IMR-90 (cell line): ENCODE measurements at regions not wholly inside any gene's neighbourhood (a gene's known extent, or its start where the extent isn't known, plus 50 kb on each side); places are given as distances from the start of the nearest gene placed in this dataset.

ENCODE experiments used
- ATAC-seq: fragments of 200-7000 bp; cut with Tn5 transposase; 2 replicates; pipeline ENCODE4 v1.9.1; 2020; ENCODE audit warnings: low read depth, mild to moderate bottlenecking, moderate library complexity
- BruUV-seq: library from RNA; stranded (reverse); fragments of 400-500 nt; replicated peaks from 2 replicates; lab custom pipeline; 2021; lab: Mats Ljungman, UMichigan
- CTCF ChIA-PET: fragments of 300-600 bp; formaldehyde crosslinking; extraction: SDS; loops from one replicate; lab custom pipeline; 2021; ENCODE audit warnings: antibody characterized with exemption; lab: Yijun Ruan, JAX
- POLR2A ChIA-PET: fragments of 300-600 bp; sonication (Branson Sonifier 250); formaldehyde crosslinking; loops from one replicate; lab custom pipeline; 2022; ENCODE audit warnings: antibody characterized with exemption; ENCODE audit not compliant: unreplicated experiment; lab: Charles Lee
- DNase-seq: peaks from one replicate; pipeline ENCODE4 v3.0.0; 2013
- H2AFZ ChIP-seq: replicated peaks from 2 replicates; pipeline ENCODE3; 2013; ENCODE audit warnings: low read length, mild to moderate bottlenecking; ENCODE audit not compliant: poor library complexity
- H2AK5ac ChIP-seq: 2 replicates; pipeline ENCODE4 v1.6.1; 2013; ENCODE audit warnings: low read depth, low read length, inconsistent platforms
- H2AK9ac ChIP-seq: replicated peaks from 2 replicates; pipeline ENCODE3; 2013; ENCODE audit warnings: mild to moderate bottlenecking, low read depth, low read length, moderate library complexity; ENCODE audit not compliant: poor library complexity
- H2BK120ac ChIP-seq: 2 replicates; pipeline ENCODE4 v1.6.1; 2013; ENCODE audit warnings: low read depth, low read length, inconsistent platforms
- H2BK15ac ChIP-seq: 3 replicates; pipeline ENCODE4 v1.6.1; 2013; ENCODE audit warnings: low read depth, low read length, inconsistent platforms
- H2BK20ac ChIP-seq: 2 replicates; pipeline ENCODE4 v1.6.1; 2013; ENCODE audit warnings: low read depth, mild to moderate bottlenecking, inconsistent platforms, low read length, moderate library complexity
- H2BK5ac ChIP-seq: 2 replicates; pipeline ENCODE4 v1.6.1; 2013; ENCODE audit warnings: mild to moderate bottlenecking, low read depth, low read length, inconsistent platforms; ENCODE audit not compliant: poor library complexity, severe bottlenecking
- H3K14ac ChIP-seq: replicated peaks from 2 replicates; pipeline ENCODE4 v1.6.1; 2013; ENCODE audit warnings: low read depth, low read length, inconsistent platforms
- H3K18ac ChIP-seq: 2 replicates; pipeline ENCODE4 v1.6.1; 2013; ENCODE audit warnings: low read depth, low read length, control low read depth
- H3K23ac ChIP-seq: 2 replicates; pipeline ENCODE4 v1.6.1; 2013; ENCODE audit warnings: low read depth, low read length, inconsistent platforms
- H3K27ac ChIP-seq: 2 replicates; pipeline ENCODE4 v1.5.1; 2013; ENCODE audit warnings: mild to moderate bottlenecking, control low read depth, low read length; ENCODE audit not compliant: insufficient read depth
- H3K27me3 ChIP-seq: 2 replicates; pipeline ENCODE4 v1.6.1; 2013; ENCODE audit warnings: low read length; ENCODE audit not compliant: control insufficient read depth, insufficient read depth
- H3K36me3 ChIP-seq: 2 replicates; pipeline ENCODE4 v1.6.1; 2013; ENCODE audit warnings: low read length, mixed read lengths; ENCODE audit not compliant: control insufficient read depth, insufficient read depth
- H3K4ac ChIP-seq: 2 replicates; pipeline ENCODE4 v1.6.1; 2013; ENCODE audit warnings: low read depth, low read length, inconsistent platforms
- H3K4me1 ChIP-seq: 2 replicates; pipeline ENCODE4 v1.6.1; 2013; ENCODE audit warnings: low read length, mixed read lengths; ENCODE audit not compliant: control insufficient read depth, insufficient read depth
- H3K4me2 ChIP-seq: 2 replicates; pipeline ENCODE4 v1.6.1; 2013; ENCODE audit warnings: low read depth, mild to moderate bottlenecking, control low read depth, low read length, moderate library complexity
- H3K4me3 ChIP-seq: 2 replicates; pipeline ENCODE4 v1.5.1; 2013; ENCODE audit warnings: low read depth, mild to moderate bottlenecking, control low read depth, low read length, moderate library complexity; ENCODE audit not compliant: insufficient read depth
- H3K56ac ChIP-seq: 2 replicates; pipeline ENCODE4 v1.6.1; 2013; ENCODE audit warnings: low read length, inconsistent platforms; ENCODE audit not compliant: insufficient read depth; ENCODE audit errors: extremely low read depth
- H3K79me1 ChIP-seq, 2 experiments: 2 replicates each; pipeline ENCODE4 v1.6.1; 2013; ENCODE audit warnings: low read length in 2 of 2, inconsistent platforms in 1 of 2, low read depth in 1 of 2
- H3K9ac ChIP-seq: 2 replicates; pipeline ENCODE4 v1.6.1; 2013; ENCODE audit warnings: low read depth, low read length, control low read depth
- H3K9me1 ChIP-seq: 2 replicates; pipeline ENCODE4 v1.6.1; 2013; ENCODE audit warnings: low read length, inconsistent platforms; ENCODE audit not compliant: insufficient read depth
- H3K9me3 ChIP-seq: 2 replicates; pipeline ENCODE4 v1.6.1; 2013; ENCODE audit warnings: low read length; ENCODE audit not compliant: control insufficient read depth, insufficient read depth
- H4K20me1 ChIP-seq: 2 replicates; pipeline ENCODE4 v1.6.1; 2013; ENCODE audit warnings: low read length, inconsistent platforms; ENCODE audit not compliant: insufficient read depth
- H4K5ac ChIP-seq: 2 replicates; pipeline ENCODE4 v1.6.1; 2013; ENCODE audit warnings: mild to moderate bottlenecking, low read depth, low read length, control low read depth
- H4K8ac ChIP-seq, 2 experiments: 2 replicates each; pipeline ENCODE4 v1.6.1; 2013; ENCODE audit warnings: low read depth in 2 of 2, low read length in 2 of 2, control low read depth in 1 of 2, inconsistent platforms in 1 of 2
- H4K91ac ChIP-seq: 2 replicates; pipeline ENCODE4 v1.6.1; 2013; ENCODE audit warnings: low read depth, low read length, inconsistent platforms; ENCODE audit not compliant: insufficient read depth
- CEBPB ChIP-seq: IDR thresholded peaks from 2 replicates; pipeline ENCODE4 v1.6.1; 2012; ENCODE audit warnings: low read depth, low read length, improper control_type of control experiment
- CHD1 ChIP-seq: IDR thresholded peaks from 2 replicates; pipeline ENCODE4 v1.6.1; 2012; ENCODE audit warnings: low read depth, low read length, improper control_type of control experiment
- MAFK ChIP-seq: IDR thresholded peaks from 2 replicates; pipeline ENCODE4 v1.6.1; 2012; ENCODE audit warnings: low read depth, low read length, improper control_type of control experiment
- MXI1 ChIP-seq: IDR thresholded peaks from 2 replicates; pipeline ENCODE4 v1.6.1; 2012; ENCODE audit warnings: low read depth, mild to moderate bottlenecking, low read length, moderate library complexity, borderline replicate concordance
- NFE2L2 ChIP-seq: fragments of 150-350 bp; IDR thresholded peaks from 2 replicates; pipeline ENCODE4 v1.6.1; 2016; ENCODE audit warnings: low read depth, mild to moderate bottlenecking, low read length
- RAD21 ChIP-seq: IDR thresholded peaks from 2 replicates; pipeline ENCODE4 v1.6.1; 2012; ENCODE audit warnings: low read length, improper control_type of control experiment
- WGBS, 2 experiments: methylation state at CpG; one replicate each; pipeline versions ENCODE4 v1.1.5 to v1.1.7; 2013; ENCODE audit warnings: missing lambda C conversion rate in 2 of 2; ENCODE audit not compliant: insufficient read length in 1 of 2; ENCODE audit errors: extremely low coverage in 2 of 2; 5-methylcytosine and 5-hydroxymethylcytosine counted together
- dilution Hi-C: fragments of 300-500 bp; cut with HindIII; formaldehyde crosslinking; loops from one replicate; pipeline ENCODE4 v1.14.3; 2018; ENCODE audit warnings: low sequenced_read_pairs; ENCODE audit not compliant: unreplicated experiment
- in situ Hi-C: fragments of 300-500 bp; cut with MboI; formaldehyde crosslinking; loops from 3 replicates; pipeline ENCODE4 v1.14.3; 2019; ENCODE audit warnings: low sequenced_read_pairs, inconsistent platforms, mixed read lengths
- intact Hi-C: fragments of 100-400 bp; cut with micrococcal nuclease; formaldehyde crosslinking; loops from 2 replicates; pipeline ENCODE4 v1.10.0; 2022
- TF ChIP-seq, protein P1 (sequence below): conservative IDR thresholded peaks from 2 replicates; pipeline ENCODE4 v1.5.1; 2012; ENCODE audit warnings: mild to moderate bottlenecking, low read depth, low read length, improper control_type of control experiment
- TF ChIP-seq, protein P2 (sequence below): fragments of 150-350 bp; IDR thresholded peaks from 2 replicates; pipeline ENCODE4 v1.6.1; 2016; ENCODE audit warnings: low read depth, mild to moderate bottlenecking, low read length, moderate library complexity, borderline replicate concordance

DNA sequence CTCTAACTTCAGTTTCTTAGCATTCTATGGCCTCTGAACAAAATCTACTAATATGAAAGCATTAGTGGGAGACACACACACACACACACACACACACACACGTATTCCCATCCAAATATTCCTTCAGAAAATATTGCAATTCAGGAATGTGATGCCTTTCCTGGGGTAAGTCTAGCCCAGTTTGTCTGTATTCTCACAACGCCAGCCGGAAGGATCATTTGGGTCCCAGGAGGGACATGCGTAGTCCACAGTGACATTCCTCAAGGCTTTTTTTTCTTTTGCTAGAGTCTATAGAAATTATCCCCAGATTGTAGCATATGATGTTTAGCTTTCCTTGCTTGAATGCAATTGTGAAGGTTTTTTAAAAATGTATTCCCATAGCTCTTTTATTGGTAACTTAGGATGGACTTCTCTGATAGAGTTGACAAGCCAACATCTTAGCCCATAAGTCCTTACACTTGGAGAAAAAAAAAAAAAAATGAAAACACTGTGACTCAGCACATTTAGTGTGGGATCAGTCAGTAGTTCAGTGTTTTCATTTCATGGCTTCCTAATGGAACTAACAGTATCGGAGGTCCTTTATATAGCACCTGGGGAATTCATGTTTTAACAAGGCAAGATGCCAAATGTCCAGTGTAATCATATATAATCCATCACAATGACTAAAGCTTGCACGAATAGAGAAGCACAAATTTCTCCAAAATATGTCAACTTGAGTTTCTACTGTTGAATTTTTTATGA is 316.5 kb downstream of the DIRAS2 start:
- no peak overlapping the region; the same call in 1 of the 2 replicates for H4K5ac ChIP-seq
- no peak overlapping the region for H2AFZ ChIP-seq
- H4K91ac ChIP-seq: no peak overlapping the region; the same call in 1 of the 2 replicates
- H3K27ac ChIP-seq: peak overlapping the region; percentile 49; the same call in 1 of the 2 replicates
- H3K4me1 ChIP-seq: no peaks in the 10 kb centered on the region
- no peak overlapping the region for H3K4me2 ChIP-seq
- H4K20me1 ChIP-seq: no peaks in the 10 kb centered on the region
- peak overlapping the region; percentile 65 for H3K18ac ChIP-seq
- WGBS, 2 experiments: no CpG with 5 or more reads among the region's 6 CpGs
- no peaks in the 10 kb centered on the region for H3K36me3 ChIP-seq
- no peak overlapping the region for H3K4ac ChIP-seq
- no peak overlapping the region for H2BK15ac ChIP-seq
- no peak overlapping the region for H2AK5ac ChIP-seq
- H3K14ac ChIP-seq: no peak overlapping the region
- H3K79me1 ChIP-seq: no peaks in the 10 kb centered on the region
- H2BK5ac ChIP-seq: no peak overlapping the region
- no peaks in the 10 kb centered on the region for H3K27me3 ChIP-seq
- in situ Hi-C loops (no loop called here), intact Hi-C loops (no loop called here), dilution Hi-C loops (no loop called here)
- no peak overlapping the region for H3K4me3 ChIP-seq
- H3K56ac ChIP-seq: no peak overlapping the region
- CTCF ChIA-PET: no interaction called here
- ATAC-seq (peak; percentile 77), DNase-seq (peak; percentile 37)
- H2AK9ac ChIP-seq: no peak overlapping the region
- H3K9me3 ChIP-seq: no peaks in the 10 kb centered on the region
- POLR2A ChIA-PET: no interaction called here
- no peak overlapping the region for H4K8ac ChIP-seq
- H3K23ac ChIP-seq: no peak overlapping the region
- no peak overlapping the region for H3K9ac ChIP-seq
- TF ChIP-seq, protein P1, sequence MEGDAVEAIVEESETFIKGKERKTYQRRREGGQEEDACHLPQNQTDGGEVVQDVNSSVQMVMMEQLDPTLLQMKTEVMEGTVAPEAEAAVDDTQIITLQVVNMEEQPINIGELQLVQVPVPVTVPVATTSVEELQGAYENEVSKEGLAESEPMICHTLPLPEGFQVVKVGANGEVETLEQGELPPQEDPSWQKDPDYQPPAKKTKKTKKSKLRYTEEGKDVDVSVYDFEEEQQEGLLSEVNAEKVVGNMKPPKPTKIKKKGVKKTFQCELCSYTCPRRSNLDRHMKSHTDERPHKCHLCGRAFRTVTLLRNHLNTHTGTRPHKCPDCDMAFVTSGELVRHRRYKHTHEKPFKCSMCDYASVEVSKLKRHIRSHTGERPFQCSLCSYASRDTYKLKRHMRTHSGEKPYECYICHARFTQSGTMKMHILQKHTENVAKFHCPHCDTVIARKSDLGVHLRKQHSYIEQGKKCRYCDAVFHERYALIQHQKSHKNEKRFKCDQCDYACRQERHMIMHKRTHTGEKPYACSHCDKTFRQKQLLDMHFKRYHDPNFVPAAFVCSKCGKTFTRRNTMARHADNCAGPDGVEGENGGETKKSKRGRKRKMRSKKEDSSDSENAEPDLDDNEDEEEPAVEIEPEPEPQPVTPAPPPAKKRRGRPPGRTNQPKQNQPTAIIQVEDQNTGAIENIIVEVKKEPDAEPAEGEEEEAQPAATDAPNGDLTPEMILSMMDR: no peak
- TF ChIP-seq MXI1 (no peak), NFE2L2 (peak; percentile 93), CHD1 (no peak), CEBPB (no peak), MAFK (peak; percentile 78), RAD21 (no peak)
- TF ChIP-seq, protein P2, sequence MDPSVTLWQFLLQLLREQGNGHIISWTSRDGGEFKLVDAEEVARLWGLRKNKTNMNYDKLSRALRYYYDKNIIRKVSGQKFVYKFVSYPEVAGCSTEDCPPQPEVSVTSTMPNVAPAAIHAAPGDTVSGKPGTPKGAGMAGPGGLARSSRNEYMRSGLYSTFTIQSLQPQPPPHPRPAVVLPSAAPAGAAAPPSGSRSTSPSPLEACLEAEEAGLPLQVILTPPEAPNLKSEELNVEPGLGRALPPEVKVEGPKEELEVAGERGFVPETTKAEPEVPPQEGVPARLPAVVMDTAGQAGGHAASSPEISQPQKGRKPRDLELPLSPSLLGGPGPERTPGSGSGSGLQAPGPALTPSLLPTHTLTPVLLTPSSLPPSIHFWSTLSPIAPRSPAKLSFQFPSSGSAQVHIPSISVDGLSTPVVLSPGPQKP: no peak
- H3K9me1 ChIP-seq: no peaks in the 10 kb centered on the region
- H2BK120ac ChIP-seq: no peak overlapping the region
- no peak overlapping the region for H2BK20ac ChIP-seq
- BruUV-seq: no TSS peak
